RWPE2 (cell line): ENCODE measurements at regions not wholly inside any gene's neighbourhood (a gene's known extent, or its start where the extent isn't known, plus 50 kb on each side); places are given as distances from the start of the nearest gene placed in this dataset.
"Not testable (repeated sequence)": the region's sequence is repeated elsewhere in the genome, so short reads cannot be mapped to it uniquely, and the experiment has no call there.

Experiments
- ATAC-seq: fragments of 200-7000 bp; cut with Tn5 transposase; 3 replicates; pipeline ENCODE4 v1.9.1; 2021; ENCODE audit warnings: low read depth
- DNase-seq: peaks from one replicate; pipeline ENCODE4 v3.0.0-alpha.2; 2020; ENCODE audit warnings: low spot score
- H3K27ac ChIP-seq: fragments of 450-650 bp; 2 replicates; pipeline ENCODE4 v1.5.1; 2017; ENCODE audit warnings: mild to moderate bottlenecking; ENCODE audit not compliant: poor library complexity, severe bottlenecking
- H3K27me3 ChIP-seq: fragments of 250-450 bp; sonication (Bioruptor Pico); 2 replicates; pipeline ENCODE4 v1.5.1; 2021; ENCODE audit warnings: mild to moderate bottlenecking, moderate library complexity; ENCODE audit not compliant: insufficient read depth, poor library complexity, severe bottlenecking
- H3K36me3 ChIP-seq: fragments of 250-450 bp; sonication (Bioruptor Pico); 2 replicates; pipeline ENCODE4 v1.5.1; 2020; ENCODE audit warnings: low read depth, mild to moderate bottlenecking, moderate library complexity
- H3K4me1 ChIP-seq: fragments of 250-450 bp; sonication (Bioruptor Pico); 2 replicates; pipeline ENCODE4 v1.5.1; 2021; ENCODE audit warnings: mild to moderate bottlenecking, moderate library complexity; ENCODE audit not compliant: insufficient read depth, poor library complexity, severe bottlenecking
- H3K4me3 ChIP-seq: fragments of 250-450 bp; sonication (Bioruptor Pico); 2 replicates; pipeline ENCODE4 v1.5.1; 2021; ENCODE audit warnings: mild to moderate bottlenecking, moderate library complexity; ENCODE audit not compliant: severe bottlenecking
- H3K9me3 ChIP-seq: fragments of 250-450 bp; sonication (Bioruptor Pico); 2 replicates; pipeline ENCODE4 v1.5.1; 2021; ENCODE audit warnings: mild to moderate bottlenecking, moderate library complexity; ENCODE audit not compliant: severe bottlenecking
- TF ChIP-seq, protein P1 (sequence below): fragments of 450-650 bp; IDR thresholded peaks from one replicate; pipeline ENCODE4 v1.5.1; 2017; ENCODE audit warnings: mild to moderate bottlenecking, moderate library complexity; ENCODE audit not compliant: poor library complexity, severe bottlenecking

GRCh38 chr16:61131447-61131846 is 904.8 kb downstream of the CDH8 start:
- H3K4me1 ChIP-seq = no peaks in the 10 kb centered on the region
- H3K9me3 ChIP-seq = no peaks in the 10 kb centered on the region
- H3K36me3 ChIP-seq = no peaks in the 10 kb centered on the region
- DNase-seq = no peak
- no peak for ATAC-seq
- no peak overlapping the region for H3K27ac ChIP-seq
- peaks cover 9% of the 10 kb centered on the region for H3K27me3 ChIP-seq
- H3K4me3 ChIP-seq = no peak overlapping the region
- TF ChIP-seq, protein P1, sequence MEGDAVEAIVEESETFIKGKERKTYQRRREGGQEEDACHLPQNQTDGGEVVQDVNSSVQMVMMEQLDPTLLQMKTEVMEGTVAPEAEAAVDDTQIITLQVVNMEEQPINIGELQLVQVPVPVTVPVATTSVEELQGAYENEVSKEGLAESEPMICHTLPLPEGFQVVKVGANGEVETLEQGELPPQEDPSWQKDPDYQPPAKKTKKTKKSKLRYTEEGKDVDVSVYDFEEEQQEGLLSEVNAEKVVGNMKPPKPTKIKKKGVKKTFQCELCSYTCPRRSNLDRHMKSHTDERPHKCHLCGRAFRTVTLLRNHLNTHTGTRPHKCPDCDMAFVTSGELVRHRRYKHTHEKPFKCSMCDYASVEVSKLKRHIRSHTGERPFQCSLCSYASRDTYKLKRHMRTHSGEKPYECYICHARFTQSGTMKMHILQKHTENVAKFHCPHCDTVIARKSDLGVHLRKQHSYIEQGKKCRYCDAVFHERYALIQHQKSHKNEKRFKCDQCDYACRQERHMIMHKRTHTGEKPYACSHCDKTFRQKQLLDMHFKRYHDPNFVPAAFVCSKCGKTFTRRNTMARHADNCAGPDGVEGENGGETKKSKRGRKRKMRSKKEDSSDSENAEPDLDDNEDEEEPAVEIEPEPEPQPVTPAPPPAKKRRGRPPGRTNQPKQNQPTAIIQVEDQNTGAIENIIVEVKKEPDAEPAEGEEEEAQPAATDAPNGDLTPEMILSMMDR = no peak

GRCh38 chr16:61128545-61129323 is 907.5 kb downstream of the CDH8 start:
- peaks cover 11% of the 10 kb centered on the region for H3K27me3 ChIP-seq
- no peak overlapping the region for H3K27ac ChIP-seq
- H3K36me3 ChIP-seq = no peaks in the 10 kb centered on the region
- DNase-seq = no peak
- TF ChIP-seq, protein P1 = no peak
- ATAC-seq = no peak
- no peaks in the 10 kb centered on the region for H3K9me3 ChIP-seq
- H3K4me1 ChIP-seq = no peaks in the 10 kb centered on the region
- no peak overlapping the region for H3K4me3 ChIP-seq

DNA sequence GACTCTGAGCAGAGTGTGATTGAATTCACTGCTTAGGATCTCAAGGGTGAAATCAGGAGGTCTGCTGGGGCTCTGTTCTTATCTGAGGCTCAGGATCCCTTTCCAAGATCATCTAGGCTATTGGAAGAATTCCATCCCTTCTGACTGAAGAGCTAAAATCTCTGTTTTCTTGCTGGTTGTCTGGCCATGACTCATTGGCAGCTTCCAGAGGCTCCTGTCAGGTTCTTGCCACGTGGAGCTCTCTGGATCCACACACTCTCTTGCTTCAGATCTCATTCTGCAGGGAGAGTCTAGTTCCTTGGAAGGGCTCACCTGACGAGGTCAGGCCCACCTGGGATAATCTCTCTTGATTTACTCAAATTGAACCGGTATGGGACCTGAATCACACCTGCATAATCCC is 930.7 kb downstream of the CDH8 start:
- ATAC-seq = no peak
- DNase-seq = no peak
- Histone ChIP-seq H3K4me3 (no peak overlapping the region), H3K27ac (no peak overlapping the region), H3K4me1 (no peaks in the 10 kb centered on the region), H3K27me3 (peaks cover 3% of the 10 kb centered on the region), H3K9me3 (no peaks in the 10 kb centered on the region), H3K36me3 (no peaks in the 10 kb centered on the region)
- TF ChIP-seq, protein P1 = no peak

- TF ChIP-seq, protein P1 = no peak
- H3K36me3 ChIP-seq = no peaks in the 10 kb centered on the region
- H3K27me3 ChIP-seq = no peaks in the 10 kb centered on the region
- H3K4me1 ChIP-seq = no peaks in the 10 kb centered on the region
- DNase-seq (no peak), ATAC-seq (no peak)
- H3K27ac ChIP-seq = no peak overlapping the region
- no peak overlapping the region for H3K4me3 ChIP-seq
- no peaks in the 10 kb centered on the region for H3K9me3 ChIP-seq
Measured at GRCh38 chr16:61098505-61098904, 937.7 kb downstream of the CDH8 start.

- not testable (repeated sequence) for H3K27ac ChIP-seq, H3K9me3 ChIP-seq, H3K4me1 ChIP-seq, DNase-seq, ATAC-seq, H3K27me3 ChIP-seq, H3K36me3 ChIP-seq, H3K4me3 ChIP-seq
Measured at GRCh38 chr16:61091300-61091699, 944.9 kb downstream of the CDH8 start.
